NOMO-1 treated with dmso at 0.1 percent for 144 hours (cell line): ENCODE measurements at regions not wholly inside any gene's neighbourhood (a gene's known extent, or its start where the extent isn't known, plus 50 kb on each side); places are given as distances from the start of the nearest gene placed in this dataset.

Source experiments
- DNase-seq: peaks from one replicate; lab custom pipeline; 2025; ENCODE audit not compliant: unreplicated experiment; lab: John Stamatoyannopoulos, UW

GRCh38 chr12:118748478-118749380, 232.6 kb upstream of the SRRM4 start:
- DNase-seq, result no peak

- DNase-seq, result no peak
Measured at GRCh38 chr12:118749646-118750045, 231.7 kb upstream of the SRRM4 start.

GRCh38 chr12:118750666-118751065, 230.7 kb upstream of the SRRM4 start:
- DNase-seq, result no peak

GRCh38 chr12:118751355-118751754, 230.0 kb upstream of the SRRM4 start:
- DNase-seq, result no peak

GRCh38 chr12:118760623-118761022, 220.7 kb upstream of the SRRM4 start:
- DNase-seq, result no peak

GRCh38 chr12:118763234-118763633, 218.1 kb upstream of the SRRM4 start:
- no peak for DNase-seq

GRCh38 chr12:118773956-118774723, 207.2 kb upstream of the SRRM4 start:
- DNase-seq, result no peak

- no peak for DNase-seq
Measured at GRCh38 chr12:118777504-118777903, 203.8 kb upstream of the SRRM4 start.

- DNase-seq, result no peak
Measured at GRCh38 chr12:118778077-118778476, 203.3 kb upstream of the SRRM4 start.

GRCh38 chr12:118780939-118781338, 200.4 kb upstream of the SRRM4 start:
- DNase-seq, result no peak

- DNase-seq, result no peak
Measured at GRCh38 chr12:118781692-118782091, 199.6 kb upstream of the SRRM4 start.

GRCh38 chr12:118783703-118784102, 197.6 kb upstream of the SRRM4 start:
- DNase-seq, result no peak

- DNase-seq, result no peak
Measured at GRCh38 chr12:118790578-118790977, 190.8 kb upstream of the SRRM4 start.

GRCh38 chr12:118813778-118814357, 167.5 kb upstream of the SRRM4 start:
- DNase-seq, result no peak

GRCh38 chr12:118816296-118816695, 165.0 kb upstream of the SRRM4 start:
- DNase-seq, result no peak

- no peak for DNase-seq
Measured at GRCh38 chr12:118821386-118821925, 159.9 kb upstream of the SRRM4 start.

- DNase-seq, result no peak
Measured at GRCh38 chr12:118822512-118822911, 158.8 kb upstream of the SRRM4 start.

- DNase-seq, result no peak
Measured at GRCh38 chr12:118827047-118827446, 154.3 kb upstream of the SRRM4 start.

GRCh38 chr12:118827606-118828005, 153.7 kb upstream of the SRRM4 start:
- no peak for DNase-seq

GRCh38 chr12:118830296-118830695, 151.0 kb upstream of the SRRM4 start:
- no peak for DNase-seq

- DNase-seq, result no peak
Measured at GRCh38 chr12:118835926-118836325, 145.4 kb upstream of the SRRM4 start.
